Calu3 (cell line): ENCODE measurements at regions not wholly inside any gene's neighbourhood (a gene's known extent, or its start where the extent isn't known, plus 50 kb on each side); places are given as distances from the start of the nearest gene placed in this dataset.

Experiments used
- BruUV-seq: library from RNA; stranded (reverse); fragments of 400-500 nt; replicated peaks from 2 replicates; lab custom pipeline; 2021; lab: Mats Ljungman, UMichigan
- CTCF ChIA-PET: fragments of 300-600 bp; sonication (Branson Sonifier 250); formaldehyde crosslinking; loops from one replicate; lab custom pipeline; 2022; ENCODE audit warnings: antibody characterized with exemption; lab: Charles Lee
- DNase-seq: peaks from one replicate; pipeline ENCODE4 v3.0.0; 2022
- H3K27ac Mint-ChIP-seq: one replicate; pipeline ENCODE4 v1.8.0; 2022; ENCODE audit warnings: mixed read lengths; ENCODE audit not compliant: unreplicated experiment
- H3K27me3 Mint-ChIP-seq: one replicate; pipeline ENCODE4 v1.8.0; 2022; ENCODE audit warnings: mixed read lengths; ENCODE audit not compliant: unreplicated experiment
- H3K36me3 Mint-ChIP-seq: one replicate; pipeline ENCODE4 v1.8.0; 2022; ENCODE audit warnings: mild to moderate bottlenecking, moderate library complexity, mixed read lengths; ENCODE audit not compliant: insufficient read depth, unreplicated experiment
- H3K4me1 Mint-ChIP-seq: one replicate; pipeline ENCODE4 v1.8.0; 2022; ENCODE audit warnings: mild to moderate bottlenecking, low read depth, mixed read lengths; ENCODE audit not compliant: unreplicated experiment
- H3K4me3 Mint-ChIP-seq: one replicate; pipeline ENCODE4 v1.8.0; 2022; ENCODE audit warnings: mild to moderate bottlenecking, low read depth, moderate library complexity, mixed read lengths; ENCODE audit not compliant: unreplicated experiment
- H3K9me3 Mint-ChIP-seq: one replicate; pipeline ENCODE4 v1.8.0; 2022; ENCODE audit warnings: low read depth, mixed read lengths; ENCODE audit not compliant: unreplicated experiment
- CTCF ChIP-seq: fragments of 200-600 bp; IDR thresholded peaks from one replicate; pipeline ENCODE4 v1.8.0; 2022; ENCODE audit warnings: antibody characterized with exemption; ENCODE audit not compliant: unreplicated experiment
- intact Hi-C: fragments of 100-400 bp; cut with micrococcal nuclease; formaldehyde crosslinking; loops from one replicate; pipeline ENCODE4 v1.10.0; 2022; ENCODE audit not compliant: unreplicated experiment

GRCh38 chr4:86487738-86488348, 106.3 kb upstream of the PTPN13 start:
- intact Hi-C loops, result no loop called here
- CTCF ChIA-PET, result no interaction called here
- Mint-ChIP-seq H3K27me3 (no peaks in the 10 kb centered on the region), H3K36me3 (no peaks in the 10 kb centered on the region), H3K27ac (no peak overlapping the region), H3K4me1 (no peaks in the 10 kb centered on the region), H3K9me3 (no peaks in the 10 kb centered on the region), H3K4me3 (no peak overlapping the region)
- TF ChIP-seq CTCF, result no peak
- DNase-seq, result no peak
- no TSS peak for BruUV-seq

GRCh38 chr4:86493460-86493859, 100.7 kb upstream of the PTPN13 start:
- Mint-ChIP-seq H3K9me3 (no peaks in the 10 kb centered on the region), H3K27ac (no peak overlapping the region), H3K36me3 (no peaks in the 10 kb centered on the region), H3K4me1 (peaks cover 18% of the 10 kb centered on the region), H3K27me3 (no peaks in the 10 kb centered on the region), H3K4me3 (no peak overlapping the region)
- CTCF ChIA-PET, result no interaction called here
- no TSS peak for BruUV-seq
- DNase-seq, result no peak
- intact Hi-C loops, result loop anchor here (10.0 kb wide), 2 partner anchors 221 to 291 kb away; no protein-coding TSS in a partner anchor
- TF ChIP-seq CTCF, result no peak

GRCh38 chr4:86496094-86497080, 97.7 kb upstream of the PTPN13 start:
- no peaks in the 10 kb centered on the region for H3K27me3 Mint-ChIP-seq
- peak overlapping the region; percentile 30 for H3K27ac Mint-ChIP-seq
- no peak overlapping the region for H3K4me3 Mint-ChIP-seq
- no peaks in the 10 kb centered on the region for H3K9me3 Mint-ChIP-seq
- H3K36me3 Mint-ChIP-seq, result no peaks in the 10 kb centered on the region
- CTCF ChIA-PET, result interaction anchor here (0.5 to 1.1 kb wide), 8 partner anchors 14 to 739 kb away, joined by 3 to 6 read pairs (median 4); partner anchors contain the start of gene PTPN13
- DNase-seq, result peak; percentile 29
- H3K4me1 Mint-ChIP-seq, result peaks cover 18% of the 10 kb centered on the region
- no TSS peak for BruUV-seq
- TF ChIP-seq CTCF, result peak; percentile 78
- intact Hi-C loops, result loop anchor here (5.0 to 10.0 kb wide), 4 partner anchors 86 to 288 kb away; no protein-coding TSS in a partner anchor

- H3K36me3 Mint-ChIP-seq, result no peaks in the 10 kb centered on the region
- no peaks in the 10 kb centered on the region for H3K27me3 Mint-ChIP-seq
- CTCF ChIA-PET, result interaction anchor here (0.7 to 1.1 kb wide), 6 partner anchors 13 to 738 kb away, joined by 3 to 6 read pairs (median 4); partner anchors contain the start of gene PTPN13
- intact Hi-C loops, result loop anchor here (5.0 to 10.0 kb wide), 4 partner anchors 85 to 288 kb away; no protein-coding TSS in a partner anchor
- H3K9me3 Mint-ChIP-seq, result no peaks in the 10 kb centered on the region
- TF ChIP-seq CTCF, result no peak
- DNase-seq, result peak; percentile 9
- peaks cover 18% of the 10 kb centered on the region for H3K4me1 Mint-ChIP-seq
- H3K27ac Mint-ChIP-seq, result peak overlapping the region; percentile 30
- no peak overlapping the region for H3K4me3 Mint-ChIP-seq
- no TSS peak for BruUV-seq
Measured at GRCh38 chr4:86497131-86497530, 97.0 kb upstream of the PTPN13 start.
